HuH-7.5 (cell line): ENCODE measurements at regions not wholly inside any gene's neighbourhood (a gene's known extent, or its start where the extent isn't known, plus 50 kb on each side); places are given as distances from the start of the nearest gene placed in this dataset.
A peak's percentile ranks its signal among the peaks of the same experiment; 100 is the strongest.
"Not testable (repeated sequence)": the region's sequence is repeated elsewhere in the genome, so short reads cannot be mapped to it uniquely, and the experiment has no call there.

Source experiments
- DNase-seq: peaks from one replicate; pipeline ENCODE4 v3.0.0; 2011; ENCODE audit warnings: low spot score

GRCh38 chr3:110814170-110815007 lies 257.2 kb upstream of the NECTIN3 start:
- no peak for DNase-seq

- DNase-seq, result no peak
Measured at GRCh38 chr3:110815008-110815583, 256.5 kb upstream of the NECTIN3 start.

GRCh38 chr3:110816008-110816407 lies 255.6 kb upstream of the NECTIN3 start:
- no peak for DNase-seq

GRCh38 chr3:110821586-110821985 lies 250.0 kb upstream of the NECTIN3 start:
- no peak for DNase-seq

- DNase-seq, result no peak
Measured at GRCh38 chr3:110822971-110823370, 248.6 kb upstream of the NECTIN3 start.

- DNase-seq, result no peak
Measured at GRCh38 chr3:110846971-110847370, 224.6 kb upstream of the NECTIN3 start.

DNA sequence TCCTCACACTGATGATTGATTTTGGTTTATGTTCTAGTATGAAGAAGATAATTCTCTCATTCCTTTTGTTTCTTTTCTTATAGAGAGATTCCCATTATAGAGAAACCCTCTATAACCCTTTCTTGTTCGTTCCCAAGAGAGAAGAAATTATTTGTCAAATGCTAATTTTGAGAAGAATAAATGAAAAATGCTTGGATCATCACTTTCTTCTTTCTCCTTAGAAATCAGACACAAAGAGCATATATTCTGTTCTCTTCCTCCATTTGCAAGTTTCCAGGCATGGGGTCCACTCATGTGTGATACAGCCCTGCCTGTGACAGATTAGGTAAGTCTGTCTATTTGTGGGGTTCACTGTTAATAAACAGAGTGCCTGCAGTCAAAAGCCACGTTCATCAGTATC lies 222.6 kb upstream of the NECTIN3 start:
- no peak for DNase-seq

DNA sequence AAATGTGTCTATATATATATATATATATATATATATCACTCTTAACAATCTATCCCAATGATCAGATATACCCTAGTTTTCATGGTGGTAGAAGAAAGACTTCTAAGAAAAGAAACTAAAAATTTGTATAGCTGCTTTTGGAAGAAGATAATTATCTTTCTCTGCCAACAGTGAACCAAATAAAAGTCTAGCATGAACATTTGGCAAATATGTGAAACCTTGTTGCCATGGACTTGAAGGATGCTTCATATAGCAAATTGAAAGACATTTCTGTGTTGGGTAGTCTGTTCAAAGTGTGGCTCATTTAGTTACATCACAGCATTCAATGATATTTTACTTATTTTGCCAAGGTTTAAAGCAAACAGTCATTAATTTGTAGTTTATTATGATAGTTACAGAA lies 219.9 kb upstream of the NECTIN3 start:
- DNase-seq, result no peak

DNA sequence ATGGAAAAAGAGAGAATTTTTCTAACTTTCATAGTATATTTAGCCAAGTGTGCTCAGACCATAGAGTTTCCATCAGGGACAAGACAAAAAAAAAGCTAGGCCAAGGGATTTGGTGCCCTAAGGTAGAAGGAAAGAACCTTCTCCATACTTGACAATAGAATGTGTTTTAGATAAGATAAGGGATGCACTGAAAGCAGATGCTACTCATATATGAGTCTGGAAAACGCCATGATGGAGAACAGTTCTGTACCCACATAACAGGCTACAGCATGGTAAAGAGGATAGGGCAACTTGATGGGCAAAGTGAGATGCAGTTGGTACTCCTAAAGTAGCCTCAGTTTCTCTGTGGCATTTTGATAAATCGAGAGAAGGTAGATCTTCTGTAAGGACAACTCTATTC lies 216.4 kb upstream of the NECTIN3 start:
- DNase-seq, result no peak

DNA sequence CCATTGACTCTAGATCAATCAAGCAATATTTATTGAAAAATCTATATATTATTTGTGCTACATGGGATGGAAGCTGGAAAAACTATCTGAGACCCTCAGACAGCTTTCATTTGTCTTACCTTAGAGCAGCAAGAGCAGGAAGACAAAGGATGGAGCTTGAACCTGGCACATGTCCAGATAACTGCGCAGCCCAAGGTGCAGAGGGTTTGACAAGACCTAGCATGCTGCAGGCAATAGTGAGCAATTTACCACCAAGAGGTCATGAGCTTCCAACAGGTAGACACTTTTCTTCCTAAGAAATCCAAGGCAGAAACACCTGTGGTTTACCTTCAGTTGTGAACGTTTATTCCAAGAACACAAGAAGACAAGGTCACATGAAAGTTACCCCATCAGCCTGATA lies 214.7 kb upstream of the NECTIN3 start:
- DNase-seq, result no peak

DNA sequence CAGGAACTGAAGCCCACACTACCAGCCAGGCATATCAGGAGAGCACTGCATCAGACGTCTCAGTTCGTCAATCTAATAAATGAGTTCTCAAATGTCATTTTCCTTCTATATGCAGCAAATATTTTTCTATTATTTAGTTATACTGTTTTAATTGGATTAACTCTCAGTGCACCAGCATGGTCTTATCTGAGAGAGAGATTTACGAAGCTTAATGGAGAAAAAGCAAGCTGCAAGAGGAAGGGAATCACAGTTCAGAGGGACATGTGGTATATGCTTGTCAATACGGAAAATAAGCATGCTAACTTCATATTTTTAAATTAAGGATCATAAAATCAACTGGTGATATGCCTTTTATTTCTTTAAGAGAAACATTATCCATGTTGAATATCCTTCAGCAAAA lies 213.1 kb upstream of the NECTIN3 start:
- no peak for DNase-seq

GRCh38 chr3:110859336-110859735 lies 212.3 kb upstream of the NECTIN3 start:
- DNase-seq, result no peak

- no peak for DNase-seq
Measured at GRCh38 chr3:110859993-110860392, 211.6 kb upstream of the NECTIN3 start.

DNA sequence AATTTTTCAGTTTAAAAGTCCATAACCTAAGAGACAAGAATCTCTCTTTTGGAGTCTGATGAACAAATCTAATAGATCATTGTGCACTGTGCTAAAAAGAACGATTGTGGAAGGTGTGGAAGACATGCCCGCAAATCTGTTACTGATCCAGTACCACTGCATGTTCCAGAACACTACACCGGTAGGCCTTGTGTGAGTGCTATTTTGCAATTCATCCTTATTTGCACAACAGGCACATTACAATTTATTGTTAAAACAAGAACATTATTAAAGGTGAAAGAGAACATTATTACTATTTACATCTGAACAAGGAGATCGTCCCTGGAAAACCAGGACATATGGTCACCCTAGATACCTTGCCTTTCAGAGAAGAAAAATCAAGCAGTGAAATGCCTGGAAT lies 205.7 kb upstream of the NECTIN3 start:
- DNase-seq, result no peak

GRCh38 chr3:110868106-110868505 lies 203.5 kb upstream of the NECTIN3 start:
- no peak for DNase-seq

GRCh38 chr3:110869736-110870135 lies 201.9 kb upstream of the NECTIN3 start:
- DNase-seq, result no peak

DNA sequence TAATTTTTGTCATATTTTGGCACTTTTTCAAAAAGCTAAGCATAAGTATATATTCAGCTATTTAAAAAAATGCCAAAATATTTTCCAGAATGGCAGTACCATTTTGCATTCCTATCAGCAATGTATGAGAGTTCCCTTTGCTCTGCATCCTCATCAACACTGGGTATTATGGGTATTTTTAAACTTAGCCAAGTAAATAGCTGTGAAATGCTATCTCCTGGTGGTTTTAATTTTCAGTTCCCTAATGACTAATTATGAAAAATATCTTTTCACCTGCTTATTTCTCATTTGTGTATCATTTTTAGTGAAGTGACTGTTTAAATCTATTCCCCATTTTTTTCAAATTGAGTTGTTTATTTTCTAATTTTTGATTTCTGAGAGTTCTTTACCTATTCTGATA lies 199.7 kb upstream of the NECTIN3 start:
- DNase-seq, result no peak

- no peak for DNase-seq
Measured at GRCh38 chr3:110878692-110879091, 192.9 kb upstream of the NECTIN3 start.

- peak; percentile 32 for DNase-seq
Measured at GRCh38 chr3:110881069-110881468, 190.5 kb upstream of the NECTIN3 start.

GRCh38 chr3:110886222-110886893 lies 185.3 kb upstream of the NECTIN3 start:
- DNase-seq, result no peak

DNA sequence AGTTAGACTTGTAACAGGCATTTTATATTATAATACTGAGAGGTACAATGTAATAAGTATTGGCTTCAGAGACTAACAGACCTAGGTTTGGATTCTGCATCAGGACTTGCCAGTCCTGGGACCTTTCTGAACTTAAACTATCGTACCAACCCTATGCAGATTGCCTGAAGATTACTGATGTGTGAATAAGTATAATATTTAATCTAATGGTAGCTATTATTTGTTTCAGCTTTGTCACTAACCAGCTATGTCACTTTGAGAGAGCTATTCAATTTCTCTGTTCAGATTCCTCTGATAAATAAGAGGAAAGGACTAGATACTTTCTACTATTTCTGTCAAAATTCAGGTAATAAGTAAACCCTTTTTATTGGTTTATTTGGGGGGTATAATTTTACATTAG lies 184.4 kb upstream of the NECTIN3 start:
- DNase-seq, result no peak

DNA sequence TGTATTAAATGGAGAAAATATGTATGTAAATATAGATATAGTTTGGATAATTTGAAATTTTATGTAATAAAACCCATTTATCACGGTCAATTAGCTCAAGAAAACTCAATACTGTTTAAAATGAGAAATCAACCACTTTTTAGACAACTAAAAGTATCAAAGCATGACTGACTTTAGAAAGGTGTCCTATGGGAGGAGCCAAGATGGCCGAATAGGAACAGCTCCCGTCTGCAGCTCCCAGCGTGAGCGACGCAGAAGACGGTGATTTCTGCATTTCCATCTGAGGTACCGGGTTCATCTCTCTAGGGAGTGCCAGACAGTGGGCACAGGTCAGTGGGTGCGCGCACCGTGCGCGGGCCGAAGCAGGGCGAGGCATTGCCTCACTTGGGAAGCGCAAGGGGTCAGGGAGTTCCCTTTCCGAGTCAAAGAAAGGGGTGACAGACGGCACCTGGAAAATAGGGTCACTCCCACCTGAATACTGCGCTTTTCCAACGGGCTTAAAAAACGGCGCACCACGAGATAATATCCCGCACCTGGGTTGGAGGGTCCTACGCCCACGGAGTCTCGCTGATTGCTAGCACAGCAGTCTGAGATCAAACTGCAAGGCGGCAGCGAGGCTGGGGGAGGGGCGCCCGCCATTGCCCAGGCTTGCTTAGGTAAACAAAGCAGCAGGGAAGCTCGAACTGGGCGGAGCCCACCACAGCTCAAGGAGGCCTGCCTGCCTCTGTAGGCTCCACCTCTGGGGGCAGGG lies 182.8 kb upstream of the NECTIN3 start:
- not testable (repeated sequence) for DNase-seq

- not testable (repeated sequence) for DNase-seq
Measured at GRCh38 chr3:110889376-110889699, 182.3 kb upstream of the NECTIN3 start.
